Fibroblast of lung (primary cell): ENCODE measurements at regions not wholly inside any gene's neighbourhood (a gene's known extent, or its start where the extent isn't known, plus 50 kb on each side); places are given as distances from the start of the nearest gene placed in this dataset.

Source experiments
- CTCF ChIP-seq, 2 donors: IDR thresholded peaks in 1 of 2; conservative IDR thresholded peaks in 1 of 2; 1 replicate in 1 of 2; 2 replicates in 1 of 2; pipeline ENCODE4 v1.5.1; 2011 to 2012; ENCODE audit warnings: low read length in 2 of 2, control low read depth in 1 of 2, inconsistent platforms in 1 of 2, low read depth in 1 of 2, mild to moderate bottlenecking in 1 of 2
- EZH2 ChIP-seq: IDR thresholded peaks from 2 replicates; pipeline ENCODE4 v1.5.1; 2012; ENCODE audit warnings: low read length, control low read depth, mild to moderate bottlenecking; ENCODE audit errors: missing control alignments

GRCh38 chr5:142455856-142456255 lies 131.0 kb upstream of the SPRY4 start:
- no peak for TF ChIP-seq CTCF (conservative IDR thresholded peaks at IDR 0.05 in 1 of 2, IDR thresholded peaks at IDR 0.05 in 1 of 2; ENCODE audit: low read depth in 1 of 2, low read length in 2 of 2)
- no peak for TF ChIP-seq EZH2
